GM19023 (cell line): ENCODE measurements at regions not wholly inside any gene's neighbourhood (a gene's known extent, or its start where the extent isn't known, plus 50 kb on each side); places are given as distances from the start of the nearest gene placed in this dataset.
"Not testable (repeated sequence)": the region's sequence is repeated elsewhere in the genome, so short reads cannot be mapped to it uniquely, and the experiment has no call there.

Experiments
- ATAC-seq: cut with Tn5 transposase; IDR thresholded peaks from one replicate; pipeline ENCODE4 v1.9.1; 2021; ENCODE audit warnings: mild to moderate bottlenecking, moderate library complexity; ENCODE audit not compliant: unreplicated experiment

- ATAC-seq = not testable (repeated sequence)
Measured at GRCh38 chr2:134062235-134062634, 191.6 kb upstream of the MGAT5 start.

- not testable (repeated sequence) for ATAC-seq
Measured at GRCh38 chr2:134063916-134064315, 190.0 kb upstream of the MGAT5 start.

- ATAC-seq = no peak
Measured at GRCh38 chr2:134070281-134070741, 183.6 kb upstream of the MGAT5 start.

- ATAC-seq = no peak
Measured at GRCh38 chr2:134072341-134072740, 181.5 kb upstream of the MGAT5 start.

- ATAC-seq = no peak
Measured at GRCh38 chr2:134073023-134073422, 180.8 kb upstream of the MGAT5 start.

- no peak for ATAC-seq
Measured at GRCh38 chr2:134074619-134075018, 179.3 kb upstream of the MGAT5 start.

- no peak for ATAC-seq
Measured at GRCh38 chr2:134075204-134075603, 178.7 kb upstream of the MGAT5 start.

- ATAC-seq = no peak
Measured at GRCh38 chr2:134078354-134078753, 175.5 kb upstream of the MGAT5 start.

GRCh38 chr2:134079373-134079772 is 174.5 kb upstream of the MGAT5 start:
- ATAC-seq = peak; percentile 96

- ATAC-seq = no peak
Measured at GRCh38 chr2:134080386-134081089, 173.3 kb upstream of the MGAT5 start.

GRCh38 chr2:134081238-134081938 is 172.5 kb upstream of the MGAT5 start:
- ATAC-seq = no peak

GRCh38 chr2:134083548-134083947 is 170.3 kb upstream of the MGAT5 start:
- ATAC-seq = no peak

- ATAC-seq = no peak
Measured at GRCh38 chr2:134086594-134087219, 167.2 kb upstream of the MGAT5 start.

GRCh38 chr2:134087371-134087921 is 166.4 kb upstream of the MGAT5 start:
- peak; percentile 69 for ATAC-seq

GRCh38 chr2:134089454-134089853 is 164.4 kb upstream of the MGAT5 start:
- no peak for ATAC-seq

- ATAC-seq = no peak
Measured at GRCh38 chr2:134097740-134098139, 156.1 kb upstream of the MGAT5 start.

- ATAC-seq = no peak
Measured at GRCh38 chr2:134098321-134098720, 155.6 kb upstream of the MGAT5 start.

GRCh38 chr2:134099273-134099672 is 154.6 kb upstream of the MGAT5 start:
- ATAC-seq = no peak

GRCh38 chr2:134103196-134103595 is 150.7 kb upstream of the MGAT5 start:
- no peak for ATAC-seq

GRCh38 chr2:134104754-134105153 is 149.1 kb upstream of the MGAT5 start:
- no peak for ATAC-seq

- ATAC-seq = no peak
Measured at GRCh38 chr2:134107402-134107801, 146.5 kb upstream of the MGAT5 start.

- no peak for ATAC-seq
Measured at GRCh38 chr2:134108113-134108512, 145.8 kb upstream of the MGAT5 start.
